Spleen (tissue), 11 donors: ENCODE measurements at regions not wholly inside any gene's neighbourhood (a gene's known extent, or its start where the extent isn't known, plus 50 kb on each side); places are given as distances from the start of the nearest gene placed in this dataset.
A peak's percentile ranks its signal among the peaks of the same experiment; 100 is the strongest.

ENCODE experiments used
- DNase-seq: peaks from one replicate; pipeline ENCODE4 v3.0.0-alpha.2; 2020
- H3K27ac ChIP-seq, 8 donors: fragments of 200-600 bp; sonication (generic) in 7 of 8; 1 replicate in 4 of 8; 2 replicates in 4 of 8; pipeline versions ENCODE4 v1.5.0 to v1.8.0; 2016 to 2021; ENCODE audit warnings: inconsistent platforms in 4 of 8, mild to moderate bottlenecking in 4 of 8, moderate library complexity in 1 of 8
- H3K27me3 ChIP-seq, 7 donors: fragments of 200-600 bp; sonication (generic) in 6 of 7; replicated peaks in 1 of 7; 1 replicate in 4 of 7; 2 replicates in 3 of 7; pipeline versions ENCODE4 v1.5.0 to v1.8.0; 2016 to 2021; ENCODE audit warnings: inconsistent platforms in 3 of 7, mild to moderate bottlenecking in 1 of 7
- H3K36me3 ChIP-seq, 6 donors: fragments of 200-600 bp; sonication (generic) in 5 of 6; 1 replicate in 4 of 6; 2 replicates in 2 of 6; pipeline versions ENCODE4 v1.5.0 to v1.8.0; 2016 to 2021; ENCODE audit warnings: inconsistent platforms in 2 of 6
- H3K4me1 ChIP-seq, 6 donors: fragments of 200-600 bp; sonication (generic) in 5 of 6; 1 replicate in 3 of 6; 2 replicates in 3 of 6; pipeline versions ENCODE4 v1.5.0 to v1.8.0; 2016 to 2021; ENCODE audit warnings: inconsistent platforms in 3 of 6
- H3K4me3 ChIP-seq, 8 donors: fragments of 200-600 bp; sonication (generic) in 7 of 8; 1 replicate in 4 of 8; 2 replicates in 4 of 8; pipeline versions ENCODE4 v1.5.0 to v1.8.0; 2016 to 2021; ENCODE audit warnings: inconsistent platforms in 4 of 8, mild to moderate bottlenecking in 4 of 8, moderate library complexity in 2 of 8
- H3K9me3 ChIP-seq, 8 donors: fragments of 200-600 bp; sonication (generic) in 7 of 8; 1 replicate in 4 of 8; 2 replicates in 4 of 8; pipeline versions ENCODE4 v1.5.0 to v1.8.0; 2016 to 2021; ENCODE audit warnings: inconsistent platforms in 4 of 8
- POLR2A ChIP-seq, 3 donors: fragments of 450-650 bp; IDR thresholded peaks; one replicate each; pipeline ENCODE4 v1.5.1; 2017; ENCODE audit warnings: antibody characterized with exemption in 3 of 3, mild to moderate bottlenecking in 1 of 3
- POLR2AphosphoS5 ChIP-seq, 3 donors: sonication (generic); formaldehyde crosslinking; IDR thresholded peaks; one replicate each; pipeline ENCODE4 v1.5.1; 2017; ENCODE audit warnings: antibody characterized with exemption in 3 of 3
- WGBS, 5 donors: extraction: QIAGEN DNeasy Blood & Tissue Kit in 3 of 5; methylation state at CpG; one replicate each; pipeline versions ENCODE4 v1.1.5 to v1.1.7; 2013 to 2018; 5-methylcytosine and 5-hydroxymethylcytosine counted together
- intact Hi-C: fragments of 100-400 bp; cut with DNase I; formaldehyde crosslinking; loops from one replicate; pipeline ENCODE4 v1.15.0; 2023; ENCODE audit warnings: low total_unique reads
- TF ChIP-seq, protein P1 (sequence below), 11 experiments: fragments of 200-600 bp in 7 of 11; fragments of 450-650 bp in 4 of 11; sonication (generic) in 4 of 11; IDR thresholded peaks in 8 of 11; conservative IDR thresholded peaks in 3 of 11; 1 replicate in 7 of 11; 2 replicates in 4 of 11; pipeline versions ENCODE4 v1.4.0 to v1.8.0; 2016 to 2021; ENCODE audit warnings: antibody characterized with exemption in 11 of 11, inconsistent platforms in 4 of 11, mild to moderate bottlenecking in 1 of 11
- donor health status: healthy with polysubstance abuse.
- donor health status: DM: no; HTN: no; CAD: no; lungs with moderate emphysema.
- donor health status: DM: no; HTN: no; CAD: no.
- donor health status: Bipolar disorder and iron deficiency.
- donor health status: healthy.
- donor health status: DM: no; HTN: no; CAD: no.
- donor health status: DM: yes; HTN: yes; CAD: no.

DNA sequence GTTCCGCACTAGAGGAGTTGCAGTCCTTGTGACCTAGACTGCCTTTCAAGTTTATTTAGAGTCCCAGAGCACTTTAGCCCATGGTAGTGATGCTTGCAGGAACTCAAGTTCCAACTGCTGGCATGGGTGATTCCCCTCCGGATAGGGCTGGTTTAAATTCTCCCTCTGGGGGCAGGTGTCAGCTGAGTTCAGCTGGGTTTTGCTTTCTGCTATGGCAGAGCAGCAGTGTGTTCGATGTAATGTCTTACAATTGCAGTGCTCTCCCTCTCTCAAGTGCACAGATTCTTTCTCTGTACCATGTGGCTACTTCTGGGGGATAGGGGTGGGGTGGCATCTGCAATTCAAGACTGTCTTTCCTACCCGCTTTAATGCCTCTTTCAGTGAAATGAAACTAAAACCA lies 164.8 kb upstream of the ZIC3 start:
- 66 to 93% (median 75%) methylated on average over 1 to 4 of the region's 4 CpGs for WGBS, 5 donors
- Histone ChIP-seq H3K27me3 (no peaks in the 10 kb centered on the region), H3K27ac (no peak overlapping the region), H3K9me3 (no peaks in the 10 kb centered on the region), H3K36me3 (no peaks in the 10 kb centered on the region), H3K4me1 (no peaks in the 10 kb centered on the region), H3K4me3 (no peak overlapping the region)
- TF ChIP-seq POLR2A (IDR thresholded peaks at IDR 0.05) (no peak), POLR2AphosphoS5 (IDR thresholded peaks at IDR 0.05) (no peak)
- TF ChIP-seq, protein P1, sequence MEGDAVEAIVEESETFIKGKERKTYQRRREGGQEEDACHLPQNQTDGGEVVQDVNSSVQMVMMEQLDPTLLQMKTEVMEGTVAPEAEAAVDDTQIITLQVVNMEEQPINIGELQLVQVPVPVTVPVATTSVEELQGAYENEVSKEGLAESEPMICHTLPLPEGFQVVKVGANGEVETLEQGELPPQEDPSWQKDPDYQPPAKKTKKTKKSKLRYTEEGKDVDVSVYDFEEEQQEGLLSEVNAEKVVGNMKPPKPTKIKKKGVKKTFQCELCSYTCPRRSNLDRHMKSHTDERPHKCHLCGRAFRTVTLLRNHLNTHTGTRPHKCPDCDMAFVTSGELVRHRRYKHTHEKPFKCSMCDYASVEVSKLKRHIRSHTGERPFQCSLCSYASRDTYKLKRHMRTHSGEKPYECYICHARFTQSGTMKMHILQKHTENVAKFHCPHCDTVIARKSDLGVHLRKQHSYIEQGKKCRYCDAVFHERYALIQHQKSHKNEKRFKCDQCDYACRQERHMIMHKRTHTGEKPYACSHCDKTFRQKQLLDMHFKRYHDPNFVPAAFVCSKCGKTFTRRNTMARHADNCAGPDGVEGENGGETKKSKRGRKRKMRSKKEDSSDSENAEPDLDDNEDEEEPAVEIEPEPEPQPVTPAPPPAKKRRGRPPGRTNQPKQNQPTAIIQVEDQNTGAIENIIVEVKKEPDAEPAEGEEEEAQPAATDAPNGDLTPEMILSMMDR (IDR thresholded peaks at IDR 0.05 in 8 of 11, conservative IDR thresholded peaks at IDR 0.05 in 3 of 11): no peak
- intact Hi-C loops: no loop called here
- peak; percentile 42 for DNase-seq

DNA sequence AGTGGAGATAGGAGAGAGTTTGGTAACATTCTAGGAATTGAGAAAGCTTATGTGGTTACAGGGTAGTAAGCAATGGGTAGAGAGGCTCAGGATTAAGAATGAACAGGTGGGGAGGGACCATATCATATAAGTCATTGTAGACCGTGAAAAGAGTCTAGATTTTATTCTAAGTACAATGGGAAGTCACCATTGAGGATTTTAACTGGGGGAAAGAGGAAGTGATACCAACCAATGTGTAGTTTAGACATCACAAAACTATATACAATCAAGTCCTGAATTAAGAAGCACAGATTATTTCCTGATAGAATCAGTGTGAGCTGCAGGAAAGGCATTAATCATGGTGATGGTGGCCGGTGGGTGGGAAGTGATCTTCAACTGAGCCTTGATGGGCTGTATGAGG lies 178.3 kb upstream of the ZIC3 start:
- no peaks in the 10 kb centered on the region for H3K4me1 ChIP-seq
- WGBS, 5 donors: 72 to 80% (median 73%) methylated on average over 2 of the region's 2 CpGs
- intact Hi-C loops: no loop called here
- no peak overlapping the region for H3K27ac ChIP-seq
- H3K27me3 ChIP-seq: no peaks in the 10 kb centered on the region
- no peak overlapping the region for H3K4me3 ChIP-seq
- TF ChIP-seq, protein P1 (IDR thresholded peaks at IDR 0.05 in 8 of 11, conservative IDR thresholded peaks at IDR 0.05 in 3 of 11): no peak
- TF ChIP-seq POLR2AphosphoS5 (IDR thresholded peaks at IDR 0.05) (no peak), POLR2A (IDR thresholded peaks at IDR 0.05) (no peak)
- no peak for DNase-seq
- no peaks in the 10 kb centered on the region for H3K36me3 ChIP-seq
- peaks cover 0 to 10% (median 0%) of the 10 kb centered on the region in 8 donors for H3K9me3 ChIP-seq

DNA sequence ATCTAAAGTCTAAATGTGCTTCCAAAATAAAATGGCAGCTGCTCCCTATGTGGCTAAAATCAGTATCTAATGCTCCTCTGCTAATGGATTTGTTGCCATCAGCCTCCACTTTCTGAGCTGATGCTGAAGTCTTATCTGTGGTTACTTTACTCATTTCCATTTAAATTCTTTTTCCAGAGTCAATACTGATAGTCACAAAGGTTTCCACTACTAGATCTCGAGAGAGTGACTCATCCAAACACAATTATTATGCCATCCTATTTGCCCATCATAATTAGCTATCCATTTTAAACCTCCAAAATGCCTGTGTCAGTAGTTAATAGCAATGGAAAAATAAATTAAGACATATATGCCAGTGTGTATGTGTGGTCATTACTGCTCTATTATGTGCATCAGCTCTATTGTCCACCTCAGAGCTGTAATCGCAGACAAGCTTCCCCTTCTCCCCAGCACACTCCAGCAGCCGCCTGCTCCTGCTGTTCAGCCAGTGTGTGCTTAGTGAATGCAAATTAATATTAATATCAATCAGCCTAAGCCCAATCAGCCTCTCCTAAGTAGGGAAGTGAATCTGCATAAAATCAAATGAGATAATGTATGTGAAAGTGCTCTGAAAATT lies 199.8 kb upstream of the ZIC3 start:
- Histone ChIP-seq H3K27ac (no peak overlapping the region), H3K27me3 (peaks cover 0 to 3% (median 0%) of the 10 kb centered on the region in 7 donors), H3K4me3 (no peak overlapping the region), H3K9me3 (no peaks in the 10 kb centered on the region), H3K36me3 (no peaks in the 10 kb centered on the region), H3K4me1 (no peaks in the 10 kb centered on the region)
- intact Hi-C loops: no loop called here
- DNase-seq: no peak
- TF ChIP-seq, protein P1 (IDR thresholded peaks at IDR 0.05 in 8 of 11, conservative IDR thresholded peaks at IDR 0.05 in 3 of 11): no peak
- no peak for TF ChIP-seq POLR2AphosphoS5 (IDR thresholded peaks at IDR 0.05)
- no peak for TF ChIP-seq POLR2A (IDR thresholded peaks at IDR 0.05)
- WGBS, 5 donors: 59 to 80% (median 69%) methylated on average over 3 of the region's 3 CpGs

DNA sequence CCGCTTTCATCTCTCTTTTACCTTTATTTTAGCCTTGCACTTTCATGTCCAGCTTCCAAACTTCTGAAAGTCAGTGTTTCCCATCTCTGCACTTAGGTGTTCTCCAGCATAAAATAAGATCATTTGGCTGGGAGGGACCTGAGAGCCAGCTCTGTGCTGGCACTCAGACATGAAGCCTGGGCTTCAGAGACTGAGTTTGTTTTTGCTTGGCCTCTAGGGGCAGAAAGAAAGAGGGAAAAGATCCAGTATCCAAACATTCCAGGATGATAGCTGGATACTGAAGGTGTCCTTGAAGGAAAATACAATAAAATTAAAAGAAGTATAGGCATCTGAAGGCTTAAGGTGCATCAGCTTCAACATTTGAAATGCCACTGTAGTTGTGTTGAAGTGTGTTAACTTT lies 202.4 kb upstream of the ZIC3 start:
- DNase-seq: no peak
- Histone ChIP-seq H3K4me3 (no peak overlapping the region), H3K36me3 (no peaks in the 10 kb centered on the region), H3K27me3 (peaks cover 0 to 3% (median 0%) of the 10 kb centered on the region in 7 donors), H3K9me3 (no peaks in the 10 kb centered on the region), H3K27ac (no peak overlapping the region), H3K4me1 (no peaks in the 10 kb centered on the region)
- intact Hi-C loops: no loop called here
- WGBS, 5 donors: 54 to 89% (median 66%) methylated on average over 1 of the region's 1 CpG
- no peak for TF ChIP-seq POLR2AphosphoS5 (IDR thresholded peaks at IDR 0.05)
- TF ChIP-seq, protein P1 (IDR thresholded peaks at IDR 0.05 in 8 of 11, conservative IDR thresholded peaks at IDR 0.05 in 3 of 11): no peak
- TF ChIP-seq POLR2A (IDR thresholded peaks at IDR 0.05): no peak
